ENCODE measurements at regions not wholly inside any gene's neighbourhood (a gene's known extent, or its start where the extent isn't known, plus 50 kb on each side); places are given as distances from the start of the nearest gene placed in this dataset.

DNA sequence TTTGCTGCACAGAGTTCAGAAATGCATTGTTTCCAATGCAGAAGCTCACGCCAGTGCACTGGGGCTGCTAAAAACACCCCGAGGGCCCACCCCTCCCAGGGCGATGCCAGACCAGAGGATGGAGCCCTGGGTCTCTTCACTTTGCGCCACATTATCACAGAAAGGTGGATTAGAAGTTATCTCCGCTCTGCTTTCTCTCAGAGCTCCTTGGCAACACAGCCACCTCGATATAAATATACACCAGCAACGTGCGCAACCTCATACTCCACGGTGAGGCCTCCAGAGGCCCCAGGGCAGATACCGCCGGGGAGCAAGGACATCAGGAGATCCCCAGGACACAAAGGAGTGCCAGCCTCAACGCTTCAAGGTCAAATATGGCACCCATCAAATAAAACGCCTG, 121.0 kb upstream of the TBX20 start:
- no peak overlapping the region for H3K4me3 ChIP-seq (ENCODE audit: low read length)
- H3K27ac ChIP-seq (ENCODE audit: low read length), result no peak overlapping the region
- H3K36me3 ChIP-seq (ENCODE audit: control insufficient read depth, insufficient read depth, low read length), result no peaks in the 10 kb centered on the region
- H3K4me1 ChIP-seq (ENCODE audit: control insufficient read depth, insufficient read depth, low read length), result no peaks in the 10 kb centered on the region
- 57% methylated on average over 7 of the region's 13 CpGs for WGBS (ENCODE audit: insufficient coverage)
- no peak for DNase-seq
- H3K9me3 ChIP-seq (replicated peaks; ENCODE audit: control insufficient read depth, low read depth, low read length), result no peaks in the 10 kb centered on the region
- H3K27me3 ChIP-seq (ENCODE audit: control insufficient read depth, insufficient read depth, low read length), result no peaks in the 10 kb centered on the region

DNA sequence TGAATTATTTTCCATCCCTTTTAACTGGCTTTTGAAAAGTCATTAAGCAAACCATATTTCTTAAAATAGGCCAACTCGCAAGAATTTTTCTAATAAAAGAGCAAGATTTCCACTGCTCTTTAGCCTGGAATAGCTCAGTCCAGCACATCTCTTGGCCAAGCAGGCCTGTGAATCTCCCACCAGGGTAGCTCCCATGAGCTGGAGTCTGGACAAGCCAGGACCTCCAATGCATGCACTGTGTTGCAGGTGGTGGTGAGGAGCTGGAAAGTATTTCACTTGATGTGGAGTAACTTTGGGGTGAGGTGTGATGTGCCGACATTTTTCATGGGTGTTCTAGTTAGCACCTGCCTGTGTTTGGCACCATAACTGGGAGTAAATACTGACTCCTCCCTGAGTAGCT, 117.3 kb upstream of the TBX20 start:
- Histone ChIP-seq H3K4me1 (ENCODE audit: control insufficient read depth, insufficient read depth, low read length) (no peaks in the 10 kb centered on the region), H3K4me3 (ENCODE audit: low read length) (no peak overlapping the region), H3K36me3 (ENCODE audit: control insufficient read depth, insufficient read depth, low read length) (no peaks in the 10 kb centered on the region), H3K27me3 (ENCODE audit: control insufficient read depth, insufficient read depth, low read length) (no peaks in the 10 kb centered on the region), H3K9me3 (replicated peaks; ENCODE audit: control insufficient read depth, low read depth, low read length) (no peaks in the 10 kb centered on the region), H3K27ac (ENCODE audit: low read length) (no peak overlapping the region)
- DNase-seq, result no peak
- 63% methylated on average over 2 of the region's 2 CpGs for whole genome bisulfite sequencing (ENCODE audit: insufficient coverage)

DNA sequence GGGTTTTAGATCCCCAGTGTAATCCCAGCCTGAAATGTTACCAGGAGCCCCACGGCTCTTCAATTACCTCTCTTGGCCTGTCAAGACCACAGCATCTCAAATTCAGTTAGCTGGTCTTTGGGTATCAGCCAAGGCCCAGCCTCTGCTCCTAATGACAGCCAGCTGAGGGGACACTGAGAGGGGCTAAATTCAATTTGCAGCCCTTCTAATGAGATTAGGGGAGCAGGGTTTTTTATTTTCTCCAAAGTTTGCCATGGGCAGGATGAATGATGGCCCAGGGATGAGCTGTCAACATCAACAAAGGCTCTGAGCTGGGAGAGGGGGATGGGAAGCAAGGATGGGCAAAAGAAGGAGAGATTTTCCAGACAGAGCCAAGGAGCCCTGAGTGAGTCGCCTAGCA, 116.8 kb upstream of the TBX20 start:
- Histone ChIP-seq H3K9me3 (replicated peaks; ENCODE audit: control insufficient read depth, low read depth, low read length) (no peaks in the 10 kb centered on the region), H3K4me3 (ENCODE audit: low read length) (no peak overlapping the region), H3K36me3 (ENCODE audit: control insufficient read depth, insufficient read depth, low read length) (no peaks in the 10 kb centered on the region), H3K4me1 (ENCODE audit: control insufficient read depth, insufficient read depth, low read length) (no peaks in the 10 kb centered on the region), H3K27ac (ENCODE audit: low read length) (no peak overlapping the region), H3K27me3 (ENCODE audit: control insufficient read depth, insufficient read depth, low read length) (no peaks in the 10 kb centered on the region)
- no peak for DNase-seq
- no CpG with 5 or more reads among the region's 2 CpGs for WGBS (ENCODE audit: insufficient coverage)

DNA sequence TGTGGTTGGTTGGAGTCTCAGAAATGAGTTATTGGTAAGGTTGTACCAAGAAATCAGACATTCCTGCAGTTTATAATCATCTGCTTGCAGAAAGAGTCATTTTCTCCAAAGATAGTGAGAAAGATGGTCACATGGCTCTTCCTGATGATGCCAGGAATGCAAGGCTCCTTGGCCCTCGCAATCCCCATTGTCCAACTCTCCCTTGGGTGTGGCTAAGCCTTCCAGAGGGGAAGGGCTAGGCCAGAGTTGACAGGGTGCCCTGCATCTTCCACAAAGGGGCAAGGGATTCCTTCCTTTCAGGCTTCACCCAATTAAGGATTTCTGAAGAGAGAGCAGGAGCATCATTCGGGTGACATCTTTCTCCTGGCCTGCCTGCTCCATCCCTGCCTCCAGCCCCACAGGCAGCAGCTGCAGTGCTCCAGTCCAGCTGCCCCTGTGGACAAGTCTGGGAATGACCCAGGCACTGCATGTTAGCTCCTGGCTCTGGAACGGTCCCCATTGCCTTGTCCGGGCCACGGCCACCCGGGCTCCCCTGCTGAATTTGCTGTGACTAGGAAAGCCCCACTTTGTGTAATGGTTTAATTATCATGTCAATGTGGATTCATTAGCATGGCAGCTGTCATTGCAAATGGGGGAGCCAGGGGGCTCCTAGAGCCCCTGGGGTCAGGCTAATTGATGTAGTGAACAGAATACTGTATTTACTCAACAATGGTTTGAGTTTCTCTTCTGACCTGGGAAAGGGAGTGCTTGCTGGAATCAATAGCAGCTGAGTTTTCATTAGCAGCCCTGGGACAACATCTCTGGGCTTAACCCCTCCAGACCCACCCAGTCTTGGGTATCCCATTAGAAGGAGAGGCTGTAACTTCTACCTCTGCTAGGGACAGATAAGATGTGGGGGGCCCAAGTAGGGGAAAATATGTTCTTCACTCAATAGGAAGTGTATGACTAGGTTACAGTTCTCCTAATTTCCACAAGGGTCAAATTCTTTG, 112.6 kb upstream of the TBX20 start:
- Histone ChIP-seq H3K27ac (ENCODE audit: low read length) (no peak overlapping the region), H3K4me1 (ENCODE audit: control insufficient read depth, insufficient read depth, low read length) (no peaks in the 10 kb centered on the region), H3K9me3 (replicated peaks; ENCODE audit: control insufficient read depth, low read depth, low read length) (no peaks in the 10 kb centered on the region), H3K36me3 (ENCODE audit: control insufficient read depth, insufficient read depth, low read length) (no peaks in the 10 kb centered on the region), H3K27me3 (ENCODE audit: control insufficient read depth, insufficient read depth, low read length) (no peaks in the 10 kb centered on the region), H3K4me3 (ENCODE audit: low read length) (no peak overlapping the region)
- DNase-seq, result no peak
- WGBS (ENCODE audit: insufficient coverage), result 40% methylated on average over 2 of the region's 6 CpGs

DNA sequence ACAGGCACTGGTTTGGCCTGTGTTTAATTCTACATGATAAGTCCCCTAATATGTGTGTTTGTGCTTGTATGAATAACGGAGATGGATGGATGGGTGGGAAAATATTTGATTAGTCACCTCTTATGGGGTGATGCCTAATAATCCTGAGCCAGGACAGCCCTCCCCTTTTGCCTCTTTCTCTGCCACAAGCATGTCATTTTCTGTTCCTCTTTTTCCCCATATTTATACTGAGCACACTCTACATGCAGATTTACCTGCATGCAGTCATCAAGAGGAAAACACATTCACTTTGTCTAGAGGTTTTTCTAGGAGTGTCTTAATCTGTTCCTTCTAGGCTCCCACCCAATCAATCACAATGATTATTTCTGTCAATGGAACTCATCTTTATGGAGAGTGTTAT, 111.6 kb upstream of the TBX20 start:
- Histone ChIP-seq H3K27me3 (ENCODE audit: control insufficient read depth, insufficient read depth, low read length) (no peaks in the 10 kb centered on the region), H3K4me1 (ENCODE audit: control insufficient read depth, insufficient read depth, low read length) (no peaks in the 10 kb centered on the region), H3K36me3 (ENCODE audit: control insufficient read depth, insufficient read depth, low read length) (no peaks in the 10 kb centered on the region), H3K9me3 (replicated peaks; ENCODE audit: control insufficient read depth, low read depth, low read length) (no peaks in the 10 kb centered on the region), H3K4me3 (ENCODE audit: low read length) (no peak overlapping the region), H3K27ac (ENCODE audit: low read length) (no peak overlapping the region)
- WGBS (ENCODE audit: insufficient coverage), result no CpG with 5 or more reads among the region's 1 CpG
- DNase-seq, result no peak

DNA sequence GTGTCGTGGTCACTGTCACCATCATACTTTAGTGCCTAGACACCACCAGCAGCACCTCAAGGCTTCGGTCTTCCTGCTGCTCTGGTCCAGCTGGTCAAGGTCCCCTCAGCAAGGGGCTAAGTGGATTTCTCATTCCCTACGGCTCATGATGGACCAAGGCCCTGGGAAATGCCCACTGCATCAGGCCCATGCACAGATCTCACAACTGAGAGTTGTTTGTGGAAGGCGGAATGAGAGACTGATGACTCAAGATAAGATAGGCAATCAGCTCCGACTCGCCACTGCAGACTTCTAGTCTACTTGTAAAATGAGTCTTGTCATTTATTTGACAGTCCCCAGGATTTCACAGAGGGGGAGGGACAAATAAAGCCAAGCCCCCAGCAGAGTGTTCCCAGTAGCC, 108.4 kb upstream of the TBX20 start:
- Histone ChIP-seq H3K27ac (ENCODE audit: low read length) (no peak overlapping the region), H3K27me3 (ENCODE audit: control insufficient read depth, insufficient read depth, low read length) (no peaks in the 10 kb centered on the region), H3K4me3 (ENCODE audit: low read length) (no peak overlapping the region), H3K4me1 (ENCODE audit: control insufficient read depth, insufficient read depth, low read length) (no peaks in the 10 kb centered on the region), H3K9me3 (replicated peaks; ENCODE audit: control insufficient read depth, low read depth, low read length) (no peaks in the 10 kb centered on the region), H3K36me3 (ENCODE audit: control insufficient read depth, insufficient read depth, low read length) (no peaks in the 10 kb centered on the region)
- DNase-seq, result no peak
- WGBS (ENCODE audit: insufficient coverage), result 67% methylated on average over 2 of the region's 6 CpGs

DNA sequence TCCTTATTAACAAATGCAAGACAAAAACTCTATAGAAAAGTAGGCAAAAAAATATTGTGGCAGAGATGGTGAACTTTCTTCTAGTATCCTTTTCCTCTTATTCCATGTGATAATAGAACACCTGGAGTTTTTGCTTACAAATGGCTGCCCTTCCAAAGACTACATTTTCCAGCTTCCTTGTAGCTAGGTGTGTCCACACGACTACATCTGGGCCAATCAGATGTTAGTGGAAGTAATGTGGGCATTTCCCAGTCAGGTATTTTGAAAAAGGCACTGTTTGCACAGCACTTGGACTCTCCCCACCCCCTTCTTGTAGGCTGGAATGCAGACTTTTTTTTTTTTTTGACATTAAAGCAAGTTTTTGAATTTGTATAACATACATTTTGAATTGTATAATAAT, 105.5 kb upstream of the TBX20 start:
- Histone ChIP-seq H3K27ac (ENCODE audit: low read length) (no peak overlapping the region), H3K4me3 (ENCODE audit: low read length) (no peak overlapping the region), H3K4me1 (ENCODE audit: control insufficient read depth, insufficient read depth, low read length) (no peaks in the 10 kb centered on the region), H3K27me3 (ENCODE audit: control insufficient read depth, insufficient read depth, low read length) (no peaks in the 10 kb centered on the region), H3K9me3 (replicated peaks; ENCODE audit: control insufficient read depth, low read depth, low read length) (no peaks in the 10 kb centered on the region), H3K36me3 (ENCODE audit: control insufficient read depth, insufficient read depth, low read length) (no peaks in the 10 kb centered on the region)
- no peak for DNase-seq
- no CpG with 5 or more reads among the region's 1 CpG for WGBS (ENCODE audit: insufficient coverage)

DNA sequence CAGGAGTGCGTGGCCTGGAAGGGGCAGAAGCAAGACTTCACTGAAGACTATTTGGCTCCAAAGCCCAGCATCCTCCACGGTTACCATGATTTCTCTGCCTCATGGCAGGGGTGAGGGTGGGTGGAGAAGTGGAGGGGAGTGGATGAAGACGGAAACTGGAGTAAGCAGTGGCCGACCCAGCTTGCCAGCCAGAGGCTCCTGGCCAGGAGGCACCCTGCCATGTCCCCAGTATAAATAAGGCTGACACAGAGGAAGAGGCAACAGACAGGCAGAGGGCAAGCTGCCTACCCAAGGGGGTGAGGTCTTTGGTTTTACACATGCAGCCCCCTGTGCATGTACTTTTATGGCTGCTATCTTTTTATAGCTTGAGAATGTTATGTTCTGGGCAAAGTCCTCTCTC, 102.6 kb upstream of the TBX20 start:
- Histone ChIP-seq H3K36me3 (ENCODE audit: control insufficient read depth, insufficient read depth, low read length) (no peaks in the 10 kb centered on the region), H3K4me3 (ENCODE audit: low read length) (no peak overlapping the region), H3K9me3 (replicated peaks; ENCODE audit: control insufficient read depth, low read depth, low read length) (no peaks in the 10 kb centered on the region), H3K27ac (ENCODE audit: low read length) (no peak overlapping the region), H3K4me1 (ENCODE audit: control insufficient read depth, insufficient read depth, low read length) (no peaks in the 10 kb centered on the region), H3K27me3 (ENCODE audit: control insufficient read depth, insufficient read depth, low read length) (no peaks in the 10 kb centered on the region)
- DNase-seq, result no peak
- 76% methylated on average over 4 of the region's 4 CpGs for WGBS (ENCODE audit: insufficient coverage)

DNA sequence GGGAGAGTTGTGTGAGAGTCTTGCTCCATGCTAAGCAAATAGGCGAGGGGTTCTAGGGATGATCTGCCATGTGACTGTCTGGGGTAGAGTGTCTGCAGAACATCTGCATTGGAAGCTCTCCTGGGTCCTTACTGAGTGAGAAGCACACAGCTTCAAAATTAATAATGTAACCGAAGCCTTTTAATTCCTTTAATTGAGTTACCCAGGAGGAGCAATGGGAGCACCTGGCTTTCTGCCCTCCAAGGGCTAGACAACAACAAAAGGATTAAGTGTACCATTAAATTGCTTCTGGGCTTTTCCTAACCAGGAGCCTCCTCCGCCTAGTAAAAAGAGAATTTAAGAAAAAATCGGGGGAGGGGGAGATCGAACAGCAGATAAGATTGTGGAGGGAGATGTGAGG, 102.0 kb upstream of the TBX20 start:
- DNase-seq, result no peak
- WGBS (ENCODE audit: insufficient coverage), result 64% methylated on average over 3 of the region's 5 CpGs
- H3K4me3 ChIP-seq (ENCODE audit: low read length), result no peak overlapping the region
- H3K9me3 ChIP-seq (replicated peaks; ENCODE audit: control insufficient read depth, low read depth, low read length), result no peaks in the 10 kb centered on the region
- no peaks in the 10 kb centered on the region for H3K27me3 ChIP-seq (ENCODE audit: control insufficient read depth, insufficient read depth, low read length)
- no peaks in the 10 kb centered on the region for H3K36me3 ChIP-seq (ENCODE audit: control insufficient read depth, insufficient read depth, low read length)
- no peaks in the 10 kb centered on the region for H3K4me1 ChIP-seq (ENCODE audit: control insufficient read depth, insufficient read depth, low read length)
- no peak overlapping the region for H3K27ac ChIP-seq (ENCODE audit: low read length)

DNA sequence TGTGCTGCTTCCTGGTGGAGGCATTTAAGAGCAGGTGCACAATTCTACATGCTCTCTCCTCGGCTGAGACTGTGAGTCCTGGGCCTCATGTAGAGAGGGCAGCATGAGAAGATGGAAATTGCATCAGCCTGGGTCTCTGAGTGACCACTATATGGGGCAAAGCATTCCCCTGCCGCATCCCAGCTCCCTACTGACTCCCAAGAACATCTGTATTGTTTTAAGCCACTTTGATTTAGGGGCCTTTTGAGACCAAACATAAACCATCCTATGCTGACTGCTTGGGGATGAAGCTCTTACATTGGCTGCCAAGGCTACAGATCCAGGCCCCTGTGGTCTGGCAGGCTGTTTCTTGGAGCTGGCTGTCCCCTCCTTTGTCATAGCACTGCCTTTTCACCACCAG, 101.3 kb upstream of the TBX20 start:
- Histone ChIP-seq H3K27ac (ENCODE audit: low read length) (no peak overlapping the region), H3K4me1 (ENCODE audit: control insufficient read depth, insufficient read depth, low read length) (no peaks in the 10 kb centered on the region), H3K9me3 (replicated peaks; ENCODE audit: control insufficient read depth, low read depth, low read length) (no peaks in the 10 kb centered on the region), H3K36me3 (ENCODE audit: control insufficient read depth, insufficient read depth, low read length) (no peaks in the 10 kb centered on the region), H3K4me3 (ENCODE audit: low read length) (no peak overlapping the region), H3K27me3 (ENCODE audit: control insufficient read depth, insufficient read depth, low read length) (no peaks in the 10 kb centered on the region)
- DNase-seq, result no peak
- WGBS (ENCODE audit: insufficient coverage), result 37% methylated on average over 2 of the region's 2 CpGs
